ENCODE measurements at regions not wholly inside any gene's neighbourhood (a gene's known extent, or its start where the extent isn't known, plus 50 kb on each side); places are given as distances from the start of the nearest gene placed in this dataset.

- Histone ChIP-seq H3K4me1 (replicated peaks; ENCODE audit: insufficient read depth) (no peaks in the 10 kb centered on the region), H3K9me2 (ENCODE audit: insufficient read depth) (no peaks in the 10 kb centered on the region), H3K9me3 (ENCODE audit: insufficient read depth, low read depth) (no peaks in the 10 kb centered on the region), H3K36me3 (ENCODE audit: low read depth) (no peaks in the 10 kb centered on the region), H3K79me2 (ENCODE audit: low read depth) (no peaks in the 10 kb centered on the region), H3K4me2 (no peak overlapping the region), H4K20me1 (ENCODE audit: insufficient read depth) (no peaks in the 10 kb centered on the region), H3K27me3 (ENCODE audit: insufficient read depth, low read depth) (no peaks in the 10 kb centered on the region), H3K4me3 (no peak overlapping the region), H3F3A (ENCODE audit: insufficient read depth, low read depth) (no peaks in the 10 kb centered on the region), H2AFZ (no peak overlapping the region), H3K27ac (no peak overlapping the region)
- POLR2A ChIA-PET (ENCODE audit: unreplicated experiment), result interaction anchor here (0.5 kb wide), 1 partner anchor 926 kb away, joined by 3 read pairs; no protein-coding TSS in a partner anchor
- no peak for TF ChIP-seq EZH2 (IDR thresholded peaks at IDR 0.05; ENCODE audit: low read depth)
- 0 out of 2 replicates have a peak, but pooled peaks have one; percentile 28 for TF ChIP-seq CTCF (conservative IDR thresholded peaks at IDR 0.05)
- CTCF ChIA-PET, result no interaction called here
- no TSS peak for BruUV-seq (replicated peaks)
- intact Hi-C loops (cut with micrococcal nuclease; ENCODE audit: unreplicated experiment), result no loop called here
- DNase-seq, result peak in 1 of 2 experiments; percentile 6
These were observed 968.5 kb downstream of the BCL11A start for GRCh38 chr2:59584958-59585357.

- BruUV-seq (replicated peaks), result no TSS peak
These were observed 970.2 kb downstream of the BCL11A start for GRCh38 chr2:59583173-59583765.

GRCh38 chr2:59578349-59578748 lies 975.1 kb downstream of the BCL11A start:
- intact Hi-C loops (cut with micrococcal nuclease; ENCODE audit: unreplicated experiment), result no loop called here
- H3K4me2 ChIP-seq, result no peak overlapping the region
- H3K9me3 ChIP-seq (ENCODE audit: insufficient read depth, low read depth), result no peaks in the 10 kb centered on the region
- ChIA-PET CTCF (no interaction called here), POLR2A (ENCODE audit: unreplicated experiment) (no interaction called here)
- no peaks in the 10 kb centered on the region for H3K36me3 ChIP-seq (ENCODE audit: low read depth)
- no peaks in the 10 kb centered on the region for H4K20me1 ChIP-seq (ENCODE audit: insufficient read depth)
- H3K27me3 ChIP-seq (ENCODE audit: insufficient read depth, low read depth), result no peaks in the 10 kb centered on the region
- no TSS peak for BruUV-seq (replicated peaks)
- no peaks in the 10 kb centered on the region for H3K79me2 ChIP-seq (ENCODE audit: low read depth)
- no peaks in the 10 kb centered on the region for H3F3A ChIP-seq (ENCODE audit: insufficient read depth, low read depth)
- no peak overlapping the region for H3K4me3 ChIP-seq
- DNase-seq, result no peak
- no peak overlapping the region for H2AFZ ChIP-seq
- H3K9me2 ChIP-seq (ENCODE audit: insufficient read depth), result no peaks in the 10 kb centered on the region
- H3K27ac ChIP-seq, result no peak overlapping the region
- TF ChIP-seq CTCF (conservative IDR thresholded peaks at IDR 0.05) (no peak), EZH2 (IDR thresholded peaks at IDR 0.05; ENCODE audit: low read depth) (no peak)
- no peaks in the 10 kb centered on the region for H3K4me1 ChIP-seq (replicated peaks; ENCODE audit: insufficient read depth)

More at GRCh38 chr2:59583173-59583765, 970.2 kb downstream of the BCL11A start:
- ChIA-PET CTCF (no interaction called here), POLR2A (ENCODE audit: unreplicated experiment) (no interaction called here)
- no peaks in the 10 kb centered on the region for H3K36me3 ChIP-seq (ENCODE audit: low read depth)
- no peak overlapping the region for H3K27ac ChIP-seq
- H3K27me3 ChIP-seq (ENCODE audit: insufficient read depth, low read depth), result no peaks in the 10 kb centered on the region
- H3K4me1 ChIP-seq (replicated peaks; ENCODE audit: insufficient read depth), result no peaks in the 10 kb centered on the region
- H3K4me2 ChIP-seq, result no peak overlapping the region
- no peaks in the 10 kb centered on the region for H3K9me3 ChIP-seq (ENCODE audit: insufficient read depth, low read depth)
- intact Hi-C loops (cut with micrococcal nuclease; ENCODE audit: unreplicated experiment), result no loop called here
- H2AFZ ChIP-seq, result no peak overlapping the region
- TF ChIP-seq CTCF (conservative IDR thresholded peaks at IDR 0.05) (no peak), EZH2 (IDR thresholded peaks at IDR 0.05; ENCODE audit: low read depth) (no peak)
- H3K4me3 ChIP-seq, result no peak overlapping the region
- no peaks in the 10 kb centered on the region for H4K20me1 ChIP-seq (ENCODE audit: insufficient read depth)
- H3K79me2 ChIP-seq (ENCODE audit: low read depth), result no peaks in the 10 kb centered on the region
- no peaks in the 10 kb centered on the region for H3K9me2 ChIP-seq (ENCODE audit: insufficient read depth)
- DNase-seq, result no peak
- no peaks in the 10 kb centered on the region for H3F3A ChIP-seq (ENCODE audit: insufficient read depth, low read depth)

Data from PC-9 (cell line).